H9 (cell line): ENCODE measurements at regions not wholly inside any gene's neighbourhood (a gene's known extent, or its start where the extent isn't known, plus 50 kb on each side); places are given as distances from the start of the nearest gene placed in this dataset.

ENCODE experiments used
- DNase-seq: peaks from one replicate; pipeline ENCODE4 v3.0.0-alpha.2; 2017
- H2AFZ ChIP-seq: one replicate; pipeline ENCODE4 v1.6.1; 2013; ENCODE audit warnings: mild to moderate bottlenecking, low read length, control low read depth, moderate library complexity
- H2AK5ac ChIP-seq: 2 replicates; pipeline ENCODE4 v1.6.1; 2013; ENCODE audit warnings: low read length, control low read depth, mixed read lengths; ENCODE audit not compliant: insufficient read length
- H2BK120ac ChIP-seq: one replicate; pipeline ENCODE4 v1.6.1; 2013; ENCODE audit warnings: low read depth, mild to moderate bottlenecking, low read length, control low read depth, inconsistent platforms; ENCODE audit not compliant: poor library complexity, severe bottlenecking
- H2BK12ac ChIP-seq: 2 replicates; pipeline ENCODE4 v1.6.1; 2013; ENCODE audit warnings: low read length, control low read depth, mixed read lengths, low read depth; ENCODE audit not compliant: insufficient read length
- H2BK15ac ChIP-seq: 2 replicates; pipeline ENCODE4 v1.6.1; 2013; ENCODE audit warnings: low read depth, low read length, control low read depth
- H2BK20ac ChIP-seq: one replicate; pipeline ENCODE4 v1.6.1; 2013; ENCODE audit warnings: low read depth, mild to moderate bottlenecking, low read length, control low read depth, inconsistent platforms; ENCODE audit not compliant: poor library complexity, severe bottlenecking
- H2BK5ac ChIP-seq: 2 replicates; pipeline ENCODE4 v1.6.1; 2013; ENCODE audit warnings: low read length, control low read depth, mixed read lengths; ENCODE audit not compliant: insufficient read length
- H3K14ac ChIP-seq: 2 replicates; pipeline ENCODE4 v1.6.1; 2013; ENCODE audit warnings: low read length, control low read depth; ENCODE audit not compliant: insufficient read depth
- H3K18ac ChIP-seq: 2 replicates; pipeline ENCODE4 v1.6.1; 2013; ENCODE audit warnings: low read depth, mild to moderate bottlenecking, mixed read lengths, low read length, control low read depth; ENCODE audit not compliant: insufficient read length
- H3K23ac ChIP-seq: 2 replicates; pipeline ENCODE4 v1.6.1; 2013; ENCODE audit warnings: low read length, control low read depth, mixed read lengths, low read depth; ENCODE audit not compliant: insufficient read length
- H3K23me2 ChIP-seq: 2 replicates; pipeline ENCODE4 v1.6.1; 2013; ENCODE audit warnings: low read depth, mild to moderate bottlenecking, mixed read lengths, low read length, control low read depth; ENCODE audit not compliant: insufficient read length, poor library complexity, severe bottlenecking
- H3K27ac ChIP-seq: 2 replicates; pipeline ENCODE4 v1.5.1; 2013; ENCODE audit warnings: low read length, control low read depth, mixed read lengths, low read depth; ENCODE audit not compliant: insufficient read length
- H3K27me3 ChIP-seq: 2 replicates; pipeline ENCODE4 v1.6.1; 2013; ENCODE audit warnings: low read length, control low read depth, inconsistent platforms; ENCODE audit not compliant: insufficient read depth
- H3K4ac ChIP-seq: 2 replicates; pipeline ENCODE4 v1.6.1; 2013; ENCODE audit warnings: low read depth, mild to moderate bottlenecking, control low read depth, inconsistent platforms, low read length, moderate library complexity
- H3K4me1 ChIP-seq: 2 replicates; pipeline ENCODE4 v1.6.1; 2013; ENCODE audit warnings: low read length, control low read depth, inconsistent platforms; ENCODE audit not compliant: insufficient read depth
- H3K4me2 ChIP-seq: 2 replicates; pipeline ENCODE4 v1.6.1; 2013; ENCODE audit warnings: low read length, control low read depth, mixed read lengths; ENCODE audit not compliant: insufficient read length, insufficient read depth
- H3K56ac ChIP-seq: 2 replicates; pipeline ENCODE4 v1.6.1; 2013; ENCODE audit warnings: low read depth, mild to moderate bottlenecking, mixed read lengths, low read length, control low read depth; ENCODE audit not compliant: insufficient read length
- H3K79me1 ChIP-seq: 2 replicates; pipeline ENCODE4 v1.6.1; 2013; ENCODE audit warnings: low read depth, mild to moderate bottlenecking, moderate library complexity, low read length, control low read depth, inconsistent platforms; ENCODE audit not compliant: insufficient read depth, poor library complexity, severe bottlenecking
- H3K79me2 ChIP-seq: 2 replicates; pipeline ENCODE4 v1.6.1; 2013; ENCODE audit warnings: low read length, control low read depth, inconsistent platforms; ENCODE audit not compliant: insufficient read depth
- H3K9ac ChIP-seq: 2 replicates; pipeline ENCODE4 v1.6.1; 2013; ENCODE audit warnings: low read length, control low read depth, mixed read lengths; ENCODE audit not compliant: insufficient read length; ENCODE audit errors: extremely low read depth
- H3K9me3 ChIP-seq: one replicate; pipeline ENCODE4 v1.6.1; 2013; ENCODE audit warnings: low read depth, low read length, inconsistent platforms; ENCODE audit not compliant: control insufficient read depth
- H3T11ph ChIP-seq: one replicate; pipeline ENCODE4 v1.6.1; 2013; ENCODE audit warnings: mild to moderate bottlenecking, low read length, control low read depth, inconsistent platforms
- H4K20me1 ChIP-seq: one replicate; pipeline ENCODE4 v1.6.1; 2013; ENCODE audit not compliant: control insufficient read depth, insufficient read length, insufficient read depth
- H4K5ac ChIP-seq: 2 replicates; pipeline ENCODE4 v1.6.1; 2013; ENCODE audit warnings: low read depth, mild to moderate bottlenecking, mixed read lengths, low read length, control low read depth; ENCODE audit not compliant: insufficient read length
- H4K8ac ChIP-seq: replicated peaks from 2 replicates; pipeline ENCODE4 v1.6.1; 2013; ENCODE audit warnings: low read length, control low read depth, mixed read lengths, low read depth; ENCODE audit not compliant: insufficient read length
- H4K91ac ChIP-seq: 2 replicates; pipeline ENCODE4 v1.6.1; 2013; ENCODE audit warnings: low read depth, mild to moderate bottlenecking, moderate library complexity, mixed read lengths, low read length, control low read depth; ENCODE audit not compliant: insufficient read length
- H3K27ac Mint-ChIP-seq, 3 experiments: 2 replicates in 2 of 3; 3 replicates in 1 of 3; pipeline ENCODE4 v1.8.0; 2020 to 2021; ENCODE audit warnings: mixed read lengths in 3 of 3, mild to moderate bottlenecking in 1 of 3, moderate library complexity in 1 of 3
- H3K27me3 Mint-ChIP-seq: 2 replicates; pipeline ENCODE4 v1.8.0; 2021; ENCODE audit warnings: low read depth, mild to moderate bottlenecking, moderate library complexity, mixed read lengths
- H3K36me3 Mint-ChIP-seq, 3 experiments: 2 replicates in 2 of 3; 3 replicates in 1 of 3; pipeline ENCODE4 v1.8.0; 2020 to 2021; ENCODE audit warnings: low read depth in 3 of 3, mixed read lengths in 3 of 3; ENCODE audit not compliant: insufficient read depth in 1 of 3
- H3K4me1 Mint-ChIP-seq, 2 experiments: 2 replicates each; pipeline ENCODE4 v1.8.0; 2020; ENCODE audit warnings: mixed read lengths in 2 of 2
- H3K4me3 Mint-ChIP-seq, 2 experiments: 2 replicates in 1 of 2; 3 replicates in 1 of 2; pipeline ENCODE4 v1.8.0; 2020 to 2021; ENCODE audit warnings: mild to moderate bottlenecking in 2 of 2, mixed read lengths in 2 of 2, moderate library complexity in 1 of 2
- H3K9me3 Mint-ChIP-seq, 2 experiments: 2 replicates in 1 of 2; 3 replicates in 1 of 2; pipeline ENCODE4 v1.8.0; 2020; ENCODE audit warnings: mild to moderate bottlenecking in 2 of 2, mixed read lengths in 2 of 2, moderate library complexity in 1 of 2
- CTCF ChIP-seq: fragments of 200-600 bp; sonication (generic); conservative IDR thresholded peaks from 3 replicates; pipeline ENCODE4 v1.8.0; 2021; ENCODE audit warnings: antibody characterized with exemption, mild to moderate bottlenecking
- WGBS: extraction: QIAGEN DNeasy Blood & Tissue Kit; methylation state at CpG from one replicate; pipeline ENCODE4 v1.1.7; 2013; ENCODE audit warnings: missing lambda C conversion rate, low lambda C conversion rate, mixed read lengths; ENCODE audit not compliant: insufficient read length; ENCODE audit errors: extremely low coverage; 5-methylcytosine and 5-hydroxymethylcytosine counted together

- Histone ChIP-seq H4K20me1 (no peaks in the 10 kb centered on the region), H3K9ac (no peak overlapping the region), H3K79me1 (no peaks in the 10 kb centered on the region), H2BK5ac (no peak overlapping the region), H3K23me2 (no peaks in the 10 kb centered on the region), H3K18ac (no peak overlapping the region), H3K27me3 (no peaks in the 10 kb centered on the region), H3K56ac (no peak overlapping the region), H4K8ac (no peak overlapping the region), H2BK12ac (no peak overlapping the region), H3T11ph (no peak overlapping the region), H3K14ac (no peak overlapping the region), H4K5ac (no peak overlapping the region), H2AFZ (no peak overlapping the region), H3K9me3 (no peaks in the 10 kb centered on the region), H2BK20ac (no peak overlapping the region), H3K4ac (no peak overlapping the region), H3K4me2 (no peak overlapping the region), H2BK120ac (no peak overlapping the region), H2AK5ac (no peak overlapping the region), H3K27ac (no peak overlapping the region), H3K79me2 (no peaks in the 10 kb centered on the region), H3K23ac (no peak overlapping the region), H3K4me1 (no peaks in the 10 kb centered on the region), H2BK15ac (no peak overlapping the region), H4K91ac (no peak overlapping the region)
- Mint-ChIP-seq H3K27me3 (no peaks in the 10 kb centered on the region), H3K4me1 (no peaks in the 10 kb centered on the region), H3K36me3 (no peaks in the 10 kb centered on the region), H3K4me3 (no peak overlapping the region), H3K27ac (no peak overlapping the region), H3K9me3 (no peaks in the 10 kb centered on the region; a peak in 2 of 5 replicates)
- WGBS: no CpG with 5 or more reads among the region's 9 CpGs
- TF ChIP-seq CTCF: no peak
- no peak for DNase-seq
Measured at GRCh38 chr14:106737021-106737420, 1210.6 kb downstream of the TMEM121 start.
